Kidney (tissue), 13 donors: ENCODE measurements at regions not wholly inside any gene's neighbourhood (a gene's known extent, or its start where the extent isn't known, plus 50 kb on each side); places are given as distances from the start of the nearest gene placed in this dataset.

Experiments used
- DNase-seq, 5 donors: peaks; one replicate each; pipeline ENCODE4 v3.0.0-alpha.2; 2013 to 2020
- FAIRE-seq: peaks from 2 replicates; lab custom pipeline; 2012; peaks lifted over from hg19 to GRCh38; lab: Jason Lieb, UNC
- H3K27ac ChIP-seq, 2 donors: one replicate each; pipeline ENCODE4 v1.7.0; 2013; ENCODE audit warnings: low read depth in 2 of 2, low read length in 2 of 2, inconsistent platforms in 1 of 2
- H3K27me3 ChIP-seq: one replicate; pipeline ENCODE4 v1.7.1; 2013; ENCODE audit warnings: low read length, inconsistent platforms; ENCODE audit not compliant: control insufficient read depth, insufficient read depth
- H3K36me3 ChIP-seq, 3 donors: one replicate each; pipeline versions ENCODE4 v1.7.0 to v1.7.1; 2013; ENCODE audit warnings: low read length in 3 of 3, control low read depth in 1 of 3, inconsistent platforms in 1 of 3; ENCODE audit not compliant: insufficient read depth in 3 of 3, control insufficient read depth in 2 of 3
- H3K4me1 ChIP-seq, 3 donors: one replicate each; pipeline versions ENCODE4 v1.7.0 to v1.7.1; 2013; ENCODE audit warnings: low read length in 3 of 3, inconsistent platforms in 1 of 3, low read depth in 1 of 3; ENCODE audit not compliant: control insufficient read depth in 2 of 3, insufficient read depth in 2 of 3
- H3K4me3 ChIP-seq, 3 donors: one replicate each; pipeline versions ENCODE4 v1.7.0 to v1.8.1; 2013; ENCODE audit warnings: low read length in 3 of 3, control low read depth in 1 of 3, inconsistent platforms in 1 of 3
- H3K9ac ChIP-seq, 3 donors: one replicate each; pipeline versions ENCODE4 v1.7.0 to v1.7.1; 2013; ENCODE audit warnings: low read length in 3 of 3, control low read depth in 1 of 3, inconsistent platforms in 1 of 3
- H3K9me3 ChIP-seq, 3 donors: one replicate each; pipeline versions ENCODE4 v1.7.0 to v1.7.1; 2013; ENCODE audit warnings: low read length in 3 of 3, control low read depth in 1 of 3, inconsistent platforms in 1 of 3; ENCODE audit not compliant: control insufficient read depth in 2 of 3, insufficient read depth in 1 of 3
- intact Hi-C: fragments of 100-400 bp; cut with DNase I; formaldehyde crosslinking; loops from one replicate; pipeline ENCODE4 v1.11.1; 2022
- TF ChIP-seq, protein P1 (sequence below): IDR thresholded peaks from 3 replicates; pipeline ENCODE4 v1.5.1; 2012; ENCODE audit warnings: mild to moderate bottlenecking, moderate library complexity, borderline replicate concordance; ENCODE audit not compliant: insufficient read depth; ENCODE audit errors: extremely low read depth
- donor health status: control.
- donor health status: control.
- donor health status: control.
- donor health status: control.
- donor health status: control.
- donor health status: DM: yes; HTN: yes; CAD: no.
- donor health status: Normal renal cell carcinoma (clear cell type).

DNA sequence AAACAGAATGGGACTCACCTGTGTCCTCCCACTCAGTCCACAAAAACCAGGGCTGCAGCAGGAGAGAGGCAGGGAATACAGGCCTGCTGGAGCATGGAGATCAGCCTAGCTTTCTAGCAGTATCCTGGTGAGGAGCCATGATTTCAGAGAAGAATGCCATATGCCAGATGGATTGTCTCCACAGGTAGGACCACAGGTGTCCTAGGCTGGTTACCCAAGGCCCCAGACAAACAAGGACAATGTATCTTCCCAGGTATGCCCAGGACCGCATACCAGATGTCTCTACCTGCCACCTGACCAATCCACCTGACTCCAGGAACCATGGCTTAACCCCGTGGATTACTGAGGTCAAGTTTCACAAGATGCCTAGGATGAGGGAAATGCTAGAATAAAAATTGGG, 295.4 kb upstream of the NPSR1 start:
- DNase-seq = no peak
- TF ChIP-seq, protein P1, sequence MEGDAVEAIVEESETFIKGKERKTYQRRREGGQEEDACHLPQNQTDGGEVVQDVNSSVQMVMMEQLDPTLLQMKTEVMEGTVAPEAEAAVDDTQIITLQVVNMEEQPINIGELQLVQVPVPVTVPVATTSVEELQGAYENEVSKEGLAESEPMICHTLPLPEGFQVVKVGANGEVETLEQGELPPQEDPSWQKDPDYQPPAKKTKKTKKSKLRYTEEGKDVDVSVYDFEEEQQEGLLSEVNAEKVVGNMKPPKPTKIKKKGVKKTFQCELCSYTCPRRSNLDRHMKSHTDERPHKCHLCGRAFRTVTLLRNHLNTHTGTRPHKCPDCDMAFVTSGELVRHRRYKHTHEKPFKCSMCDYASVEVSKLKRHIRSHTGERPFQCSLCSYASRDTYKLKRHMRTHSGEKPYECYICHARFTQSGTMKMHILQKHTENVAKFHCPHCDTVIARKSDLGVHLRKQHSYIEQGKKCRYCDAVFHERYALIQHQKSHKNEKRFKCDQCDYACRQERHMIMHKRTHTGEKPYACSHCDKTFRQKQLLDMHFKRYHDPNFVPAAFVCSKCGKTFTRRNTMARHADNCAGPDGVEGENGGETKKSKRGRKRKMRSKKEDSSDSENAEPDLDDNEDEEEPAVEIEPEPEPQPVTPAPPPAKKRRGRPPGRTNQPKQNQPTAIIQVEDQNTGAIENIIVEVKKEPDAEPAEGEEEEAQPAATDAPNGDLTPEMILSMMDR = no peak
- Histone ChIP-seq H3K36me3 (no peaks in the 10 kb centered on the region), H3K27ac (no peak overlapping the region), H3K9me3 (no peaks in the 10 kb centered on the region), H3K4me3 (no peak overlapping the region), H3K9ac (no peak overlapping the region), H3K4me1 (no peaks in the 10 kb centered on the region), H3K27me3 (no peaks in the 10 kb centered on the region)
- no peak for FAIRE-seq
- intact Hi-C loops = no loop called here

DNA sequence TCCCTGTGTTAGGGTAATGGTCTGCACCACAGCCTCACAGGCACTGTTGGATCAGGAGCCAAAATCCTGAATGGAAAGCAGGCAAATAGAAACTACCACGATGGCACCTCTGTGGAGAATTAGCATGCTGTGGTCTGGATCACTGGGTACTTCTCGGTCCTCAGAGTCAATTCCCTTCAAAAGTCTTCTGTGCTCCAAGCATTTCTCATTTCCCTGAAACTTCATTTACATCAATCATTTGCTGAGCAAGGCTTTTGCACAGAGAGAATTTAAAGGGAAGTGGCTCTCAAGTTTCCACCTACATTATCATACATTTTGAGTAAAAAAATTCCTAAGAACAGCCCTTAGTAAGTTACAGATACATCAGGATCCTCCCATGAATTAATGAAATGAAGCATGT, 293.9 kb upstream of the NPSR1 start:
- TF ChIP-seq, protein P1 = no peak
- no peak overlapping the region for H3K4me3 ChIP-seq
- no peaks in the 10 kb centered on the region for H3K27me3 ChIP-seq
- no peaks in the 10 kb centered on the region for H3K9me3 ChIP-seq
- H3K36me3 ChIP-seq = no peaks in the 10 kb centered on the region
- no peak overlapping the region for H3K27ac ChIP-seq
- no peak overlapping the region for H3K9ac ChIP-seq
- DNase-seq (no peak), FAIRE-seq (no peak)
- H3K4me1 ChIP-seq = no peaks in the 10 kb centered on the region
- intact Hi-C loops = no loop called here

DNA sequence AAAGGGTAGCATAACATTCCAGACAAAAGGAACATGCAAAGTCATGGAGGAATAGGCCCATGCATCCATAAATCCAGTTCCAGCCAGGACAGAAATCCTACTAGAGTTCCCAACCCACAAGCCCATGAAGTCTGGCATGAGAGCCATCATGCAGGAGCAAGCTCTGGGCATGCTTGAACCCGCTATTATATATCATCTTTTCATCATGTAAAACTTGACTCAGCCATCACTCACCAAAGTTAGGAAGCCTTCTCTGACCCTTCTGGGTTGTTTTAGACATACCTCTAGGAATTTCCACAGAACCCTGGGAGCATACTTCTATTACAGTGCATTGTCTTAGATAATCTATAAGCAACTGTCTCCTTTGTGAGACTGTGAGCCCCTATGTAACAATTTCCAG, 293.0 kb upstream of the NPSR1 start:
- Histone ChIP-seq H3K4me1 (no peaks in the 10 kb centered on the region), H3K9me3 (no peaks in the 10 kb centered on the region), H3K9ac (no peak overlapping the region), H3K36me3 (no peaks in the 10 kb centered on the region), H3K27me3 (no peaks in the 10 kb centered on the region), H3K27ac (no peak overlapping the region), H3K4me3 (no peak overlapping the region)
- no peak for FAIRE-seq
- intact Hi-C loops = no loop called here
- no peak for DNase-seq
- TF ChIP-seq, protein P1 = no peak

DNA sequence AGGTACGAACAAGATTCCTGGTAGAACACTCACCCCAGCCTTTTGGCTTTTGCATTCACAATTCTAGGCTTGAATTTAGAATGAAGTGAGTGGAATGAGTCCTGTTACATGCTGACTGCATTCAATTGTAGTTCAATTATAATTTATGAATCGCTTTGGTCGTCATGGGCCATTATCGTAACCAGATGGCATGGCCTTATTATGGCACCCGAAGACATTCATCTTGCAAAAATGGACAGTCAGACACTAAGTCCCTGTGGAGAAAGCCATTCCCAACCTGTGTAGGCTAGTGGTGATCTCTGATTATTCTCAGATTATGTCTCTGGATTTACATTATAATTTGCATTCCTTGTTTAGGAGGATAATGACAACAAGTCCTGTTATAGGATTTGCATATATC, 292.4 kb upstream of the NPSR1 start:
- DNase-seq (no peak), FAIRE-seq (no peak)
- Histone ChIP-seq H3K9me3 (no peaks in the 10 kb centered on the region), H3K27ac (no peak overlapping the region), H3K27me3 (no peaks in the 10 kb centered on the region), H3K9ac (no peak overlapping the region), H3K4me1 (no peaks in the 10 kb centered on the region), H3K4me3 (no peak overlapping the region), H3K36me3 (no peaks in the 10 kb centered on the region)
- TF ChIP-seq, protein P1 = no peak
- intact Hi-C loops = no loop called here
